ENCODE measurements at regions not wholly inside any gene's neighbourhood (a gene's known extent, or its start where the extent isn't known, plus 50 kb on each side); places are given as distances from the start of the nearest gene placed in this dataset.

- Mint-ChIP-seq H3K27me3 (peaks cover 3% of the 10 kb centered on the region), H3K4me3 (no peak overlapping the region), H3K4me1 (ENCODE audit: low read depth) (no peaks in the 10 kb centered on the region), H3K27ac (no peak overlapping the region), H3K36me3 (no peaks in the 10 kb centered on the region), H3K9me3 (ENCODE audit: low read depth) (peaks cover 5% of the 10 kb centered on the region)
These were observed 156.4 kb downstream of the FAM181B start for GRCh38 chr11:82577246-82577645.

- H3K4me1 Mint-ChIP-seq (ENCODE audit: low read depth): no peaks in the 10 kb centered on the region
These were observed 172.8 kb downstream of the FAM181B start for GRCh38 chr11:82560836-82561235.

GRCh38 chr11:82559609-82560008, 174.1 kb downstream of the FAM181B start:
- H3K36me3 Mint-ChIP-seq: no peaks in the 10 kb centered on the region
- H3K4me3 Mint-ChIP-seq: no peak overlapping the region
- H3K9me3 Mint-ChIP-seq (ENCODE audit: low read depth): no peaks in the 10 kb centered on the region
- no peaks in the 10 kb centered on the region for H3K4me1 Mint-ChIP-seq (ENCODE audit: low read depth)
- peaks cover 3% of the 10 kb centered on the region for H3K27me3 Mint-ChIP-seq
- H3K27ac Mint-ChIP-seq: no peak overlapping the region

More at GRCh38 chr11:82560836-82561235, 172.8 kb downstream of the FAM181B start:
- no peak overlapping the region for H3K4me3 Mint-ChIP-seq
- H3K27me3 Mint-ChIP-seq: peaks cover 3% of the 10 kb centered on the region
- no peaks in the 10 kb centered on the region for H3K36me3 Mint-ChIP-seq
- H3K9me3 Mint-ChIP-seq (ENCODE audit: low read depth): no peaks in the 10 kb centered on the region
- no peak overlapping the region for H3K27ac Mint-ChIP-seq

GRCh38 chr11:82557274-82557673, 176.4 kb downstream of the FAM181B start:
- Mint-ChIP-seq H3K4me3 (no peak overlapping the region), H3K4me1 (ENCODE audit: low read depth) (no peaks in the 10 kb centered on the region), H3K27me3 (peaks cover 3% of the 10 kb centered on the region), H3K36me3 (no peaks in the 10 kb centered on the region), H3K27ac (no peak overlapping the region), H3K9me3 (ENCODE audit: low read depth) (no peaks in the 10 kb centered on the region)

- Mint-ChIP-seq H3K4me3 (no peak overlapping the region), H3K9me3 (ENCODE audit: low read depth) (no peaks in the 10 kb centered on the region), H3K36me3 (no peaks in the 10 kb centered on the region), H3K27me3 (peaks cover 3% of the 10 kb centered on the region), H3K27ac (no peak overlapping the region), H3K4me1 (ENCODE audit: low read depth) (no peaks in the 10 kb centered on the region)
These were observed 177.5 kb downstream of the FAM181B start for GRCh38 chr11:82556210-82556609.

GRCh38 chr11:82546661-82547557, 186.8 kb downstream of the FAM181B start:
- Mint-ChIP-seq H3K36me3 (no peaks in the 10 kb centered on the region), H3K27ac (no peak overlapping the region), H3K4me1 (ENCODE audit: low read depth) (no peaks in the 10 kb centered on the region), H3K4me3 (no peak overlapping the region), H3K27me3 (peaks cover 7% of the 10 kb centered on the region), H3K9me3 (ENCODE audit: low read depth) (no peaks in the 10 kb centered on the region)

- no peaks in the 10 kb centered on the region for H3K36me3 Mint-ChIP-seq
- no peak overlapping the region for H3K27ac Mint-ChIP-seq
- H3K27me3 Mint-ChIP-seq: peaks cover 4% of the 10 kb centered on the region
- no peaks in the 10 kb centered on the region for H3K9me3 Mint-ChIP-seq (ENCODE audit: low read depth)
- H3K4me1 Mint-ChIP-seq (ENCODE audit: low read depth): no peaks in the 10 kb centered on the region
- no peak overlapping the region for H3K4me3 Mint-ChIP-seq
These were observed 194.0 kb downstream of the FAM181B start for GRCh38 chr11:82539669-82540068.

GRCh38 chr11:82536706-82537105, 197.0 kb downstream of the FAM181B start:
- Mint-ChIP-seq H3K27me3 (peaks cover 1% of the 10 kb centered on the region), H3K4me3 (no peak overlapping the region), H3K4me1 (ENCODE audit: low read depth) (no peaks in the 10 kb centered on the region), H3K36me3 (no peaks in the 10 kb centered on the region), H3K9me3 (ENCODE audit: low read depth) (no peaks in the 10 kb centered on the region), H3K27ac (no peak overlapping the region)

GRCh38 chr11:82533628-82534327, 199.9 kb downstream of the FAM181B start:
- Mint-ChIP-seq H3K4me3 (no peak overlapping the region), H3K27me3 (peaks cover 1% of the 10 kb centered on the region), H3K27ac (no peak overlapping the region), H3K36me3 (no peaks in the 10 kb centered on the region), H3K9me3 (ENCODE audit: low read depth) (peaks cover 4% of the 10 kb centered on the region), H3K4me1 (ENCODE audit: low read depth) (no peaks in the 10 kb centered on the region)

GRCh38 chr11:82529936-82530335, 203.7 kb downstream of the FAM181B start:
- Mint-ChIP-seq H3K27me3 (peaks cover 5% of the 10 kb centered on the region), H3K4me3 (no peak overlapping the region), H3K9me3 (ENCODE audit: low read depth) (peaks cover 4% of the 10 kb centered on the region), H3K27ac (no peak overlapping the region), H3K36me3 (no peaks in the 10 kb centered on the region), H3K4me1 (ENCODE audit: low read depth) (no peaks in the 10 kb centered on the region)

- H3K4me1 Mint-ChIP-seq (ENCODE audit: low read depth): no peaks in the 10 kb centered on the region
- H3K9me3 Mint-ChIP-seq (ENCODE audit: low read depth): peaks cover 4% of the 10 kb centered on the region
- no peak overlapping the region for H3K27ac Mint-ChIP-seq
- peaks cover 5% of the 10 kb centered on the region for H3K27me3 Mint-ChIP-seq
- H3K36me3 Mint-ChIP-seq: no peaks in the 10 kb centered on the region
- no peak overlapping the region for H3K4me3 Mint-ChIP-seq
These were observed 206.5 kb downstream of the FAM181B start for GRCh38 chr11:82527081-82527584.

- Mint-ChIP-seq H3K4me1 (ENCODE audit: low read depth) (no peaks in the 10 kb centered on the region), H3K4me3 (no peak overlapping the region), H3K27me3 (peaks cover 3% of the 10 kb centered on the region), H3K36me3 (no peaks in the 10 kb centered on the region), H3K9me3 (ENCODE audit: low read depth) (no peaks in the 10 kb centered on the region), H3K27ac (no peak overlapping the region)
These were observed 210.5 kb downstream of the FAM181B start for GRCh38 chr11:82523141-82523540.

GRCh38 chr11:82521427-82521826, 212.2 kb downstream of the FAM181B start:
- Mint-ChIP-seq H3K9me3 (ENCODE audit: low read depth) (no peaks in the 10 kb centered on the region), H3K27ac (no peak overlapping the region), H3K27me3 (peaks cover 2% of the 10 kb centered on the region), H3K36me3 (no peaks in the 10 kb centered on the region), H3K4me1 (ENCODE audit: low read depth) (no peaks in the 10 kb centered on the region), H3K4me3 (no peak overlapping the region)

- Mint-ChIP-seq H3K4me1 (ENCODE audit: low read depth) (no peaks in the 10 kb centered on the region), H3K4me3 (no peak overlapping the region), H3K36me3 (no peaks in the 10 kb centered on the region), H3K9me3 (ENCODE audit: low read depth) (no peaks in the 10 kb centered on the region), H3K27me3 (no peaks in the 10 kb centered on the region), H3K27ac (no peak overlapping the region)
These were observed 226.4 kb downstream of the FAM181B start for GRCh38 chr11:82507288-82507687.

GRCh38 chr11:82505379-82505778, 228.3 kb downstream of the FAM181B start:
- H3K27ac Mint-ChIP-seq: no peak overlapping the region
- no peak overlapping the region for H3K4me3 Mint-ChIP-seq
- no peaks in the 10 kb centered on the region for H3K36me3 Mint-ChIP-seq
- no peaks in the 10 kb centered on the region for H3K4me1 Mint-ChIP-seq (ENCODE audit: low read depth)
- no peaks in the 10 kb centered on the region for H3K27me3 Mint-ChIP-seq
- no peaks in the 10 kb centered on the region for H3K9me3 Mint-ChIP-seq (ENCODE audit: low read depth)
